DND-41 (cell line): ENCODE measurements at regions not wholly inside any gene's neighbourhood (a gene's known extent, or its start where the extent isn't known, plus 50 kb on each side); places are given as distances from the start of the nearest gene placed in this dataset.

ENCODE experiments used
- EZH2 ChIP-seq: IDR thresholded peaks from 3 replicates; pipeline ENCODE4 v1.6.1; 2012; ENCODE audit warnings: borderline replicate concordance, low read depth, mild to moderate bottlenecking, moderate library complexity, low read length, inconsistent platforms; ENCODE audit not compliant: severe bottlenecking
- TF ChIP-seq, protein P1 (sequence below): IDR thresholded peaks from 2 replicates; pipeline ENCODE4 v1.5.1; 2012; ENCODE audit warnings: borderline replicate concordance, low read length, moderate library complexity, mild to moderate bottlenecking; ENCODE audit not compliant: poor library complexity, severe bottlenecking; ENCODE audit errors: extremely low read depth

DNA sequence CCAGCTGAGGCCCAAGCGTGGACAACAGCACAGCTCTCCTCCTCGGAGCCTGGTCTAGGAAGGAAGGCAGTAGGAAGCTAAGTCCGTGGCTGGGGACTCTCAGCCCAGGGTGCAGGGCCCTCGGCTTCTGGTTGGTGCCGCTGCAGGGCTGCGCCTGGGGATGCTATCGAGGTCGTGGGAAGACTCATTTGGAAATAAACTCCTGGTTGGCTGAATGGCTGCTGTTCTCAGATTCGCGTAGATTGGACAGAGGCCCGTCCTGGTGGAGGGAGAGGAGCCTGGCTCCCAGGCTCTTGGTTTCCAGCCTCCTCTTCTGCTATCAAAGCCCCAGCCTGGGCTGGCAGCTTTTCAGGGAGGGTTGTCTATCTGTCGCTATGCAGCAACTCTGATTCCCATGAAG is 152.6 kb upstream of the FZD8 start:
- TF ChIP-seq, protein P1, sequence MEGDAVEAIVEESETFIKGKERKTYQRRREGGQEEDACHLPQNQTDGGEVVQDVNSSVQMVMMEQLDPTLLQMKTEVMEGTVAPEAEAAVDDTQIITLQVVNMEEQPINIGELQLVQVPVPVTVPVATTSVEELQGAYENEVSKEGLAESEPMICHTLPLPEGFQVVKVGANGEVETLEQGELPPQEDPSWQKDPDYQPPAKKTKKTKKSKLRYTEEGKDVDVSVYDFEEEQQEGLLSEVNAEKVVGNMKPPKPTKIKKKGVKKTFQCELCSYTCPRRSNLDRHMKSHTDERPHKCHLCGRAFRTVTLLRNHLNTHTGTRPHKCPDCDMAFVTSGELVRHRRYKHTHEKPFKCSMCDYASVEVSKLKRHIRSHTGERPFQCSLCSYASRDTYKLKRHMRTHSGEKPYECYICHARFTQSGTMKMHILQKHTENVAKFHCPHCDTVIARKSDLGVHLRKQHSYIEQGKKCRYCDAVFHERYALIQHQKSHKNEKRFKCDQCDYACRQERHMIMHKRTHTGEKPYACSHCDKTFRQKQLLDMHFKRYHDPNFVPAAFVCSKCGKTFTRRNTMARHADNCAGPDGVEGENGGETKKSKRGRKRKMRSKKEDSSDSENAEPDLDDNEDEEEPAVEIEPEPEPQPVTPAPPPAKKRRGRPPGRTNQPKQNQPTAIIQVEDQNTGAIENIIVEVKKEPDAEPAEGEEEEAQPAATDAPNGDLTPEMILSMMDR, result no peak
- no peak for TF ChIP-seq EZH2
